OCI-LY3 (cell line): ENCODE measurements at regions not wholly inside any gene's neighbourhood (a gene's known extent, or its start where the extent isn't known, plus 50 kb on each side); places are given as distances from the start of the nearest gene placed in this dataset.
A peak's percentile ranks its signal among the peaks of the same experiment; 100 is the strongest.
"Not testable (repeated sequence)": the region's sequence is repeated elsewhere in the genome, so short reads cannot be mapped to it uniquely, and the experiment has no call there.

ENCODE experiments used
- H2AFZ ChIP-seq: fragments of 200-600, 300-600 bp; shearing (Covaris generic); 2 replicates; pipeline ENCODE4 v1.6.0; 2014; ENCODE audit warnings: antibody characterized with exemption, low read depth, low read length
- H3K27ac ChIP-seq: fragments of 200-600, 300-600 bp; sonication (generic); 2 replicates; pipeline ENCODE4 v1.5.1; 2014; ENCODE audit warnings: mild to moderate bottlenecking, low read length, moderate library complexity, mixed read lengths
- H3K27me3 ChIP-seq: fragments of 200-600, 300-600 bp; sonication (generic); 2 replicates; pipeline ENCODE4 v1.6.1; 2014; ENCODE audit warnings: low read depth, low read length, mixed read lengths
- H3K36me3 ChIP-seq: fragments of 200-600, 300-600 bp; sonication (generic); replicated peaks from 2 replicates; pipeline ENCODE3; 2014; ENCODE audit warnings: low read depth, low read length, mixed read lengths
- H3K4me1 ChIP-seq: fragments of 300-600, 200-600 bp; sonication (generic); 2 replicates; pipeline ENCODE4 v1.6.1; 2014; ENCODE audit warnings: low read length, mixed read lengths
- H3K4me2 ChIP-seq: fragments of 200-600, 300-600 bp; sonication (generic); 2 replicates; pipeline ENCODE4 v1.6.1; 2014; ENCODE audit warnings: low read length, mixed read lengths
- H3K4me3 ChIP-seq: fragments of 300-600, 200-600 bp; sonication (generic); 2 replicates; pipeline ENCODE4 v1.5.1; 2014; ENCODE audit warnings: antibody characterized with exemption, mild to moderate bottlenecking, low read length, moderate library complexity
- H3K79me2 ChIP-seq: fragments of 300-600, 200-600 bp; shearing (Covaris generic); 2 replicates; pipeline ENCODE4 v1.6.1; 2014; ENCODE audit warnings: mild to moderate bottlenecking, low read length, mixed read lengths
- H3K9ac ChIP-seq: fragments of 300-600, 200-600 bp; shearing (Covaris generic); 2 replicates; pipeline ENCODE4 v1.6.0; 2014; ENCODE audit warnings: mild to moderate bottlenecking, low read length, moderate library complexity
- H3K9me3 ChIP-seq: fragments of 200-600, 300-600 bp; shearing (Covaris generic); 2 replicates; pipeline ENCODE4 v1.6.1; 2014; ENCODE audit warnings: low read length, mixed read lengths; ENCODE audit not compliant: insufficient read depth
- H4K20me1 ChIP-seq: fragments of 200-600, 300-600 bp; sonication (generic); 2 replicates; pipeline ENCODE4 v1.6.1; 2016; ENCODE audit warnings: low read length, mixed read lengths; ENCODE audit not compliant: insufficient read depth
- EZH2phosphoT487 ChIP-seq: fragments of 200-600 bp; shearing (Covaris generic); IDR thresholded peaks from 2 replicates; pipeline ENCODE4 v1.6.1; 2018; ENCODE audit warnings: antibody characterized with exemption, mixed run types, low read depth
- TF ChIP-seq, protein P1 (sequence below): fragments of 200-600, 300-600 bp; sonication (generic); IDR thresholded peaks from 2 replicates; pipeline ENCODE4 v1.5.1; 2014; ENCODE audit warnings: antibody characterized with exemption, low read length, low read depth

DNA sequence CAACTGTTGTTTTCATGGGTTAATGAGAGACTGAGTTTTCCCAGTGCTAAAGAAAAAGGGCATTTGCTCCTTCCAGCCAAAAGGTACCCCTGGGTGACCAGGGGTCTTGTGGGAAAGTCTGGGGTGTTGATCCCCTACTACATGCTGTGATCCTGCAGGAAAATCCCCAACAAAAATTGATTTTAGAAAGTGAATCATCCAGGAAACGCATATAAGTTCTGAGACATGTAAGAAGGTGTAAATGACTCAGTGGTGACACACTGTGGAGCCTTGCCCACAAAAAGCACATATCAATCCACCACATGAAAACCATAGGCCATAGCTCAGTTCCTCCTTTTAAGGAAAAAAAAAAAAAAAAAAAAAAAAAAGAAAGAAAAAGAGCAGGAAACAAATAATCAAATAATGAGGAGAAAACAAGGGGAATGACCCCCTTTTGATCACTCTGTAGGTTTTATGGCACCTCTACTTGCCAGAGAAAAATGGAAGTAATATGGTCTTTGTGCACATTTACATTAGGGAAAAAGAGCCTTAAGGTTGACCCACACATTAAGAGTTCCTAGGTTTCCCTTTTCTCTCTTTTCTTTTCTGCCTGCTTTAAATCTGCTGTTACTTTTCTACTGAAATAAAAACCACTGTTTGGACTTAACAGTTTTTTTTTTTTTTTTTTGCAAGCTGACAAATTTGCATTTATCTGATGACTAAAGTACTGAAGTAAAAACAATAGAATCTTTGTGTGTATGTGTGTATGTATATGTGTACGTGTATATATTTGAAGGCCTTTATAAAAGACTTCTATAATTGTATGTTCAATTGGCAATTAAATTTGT is 386.0 kb downstream of the KIF20B start:
- H3K27me3 ChIP-seq, result no peaks in the 10 kb centered on the region
- H3K9ac ChIP-seq, result peak overlapping the region; percentile 19; the same call in 1 of the 2 replicates
- peak overlapping the region; percentile 11; the same call in 1 of the 2 replicates for H2AFZ ChIP-seq
- TF ChIP-seq, protein P1, sequence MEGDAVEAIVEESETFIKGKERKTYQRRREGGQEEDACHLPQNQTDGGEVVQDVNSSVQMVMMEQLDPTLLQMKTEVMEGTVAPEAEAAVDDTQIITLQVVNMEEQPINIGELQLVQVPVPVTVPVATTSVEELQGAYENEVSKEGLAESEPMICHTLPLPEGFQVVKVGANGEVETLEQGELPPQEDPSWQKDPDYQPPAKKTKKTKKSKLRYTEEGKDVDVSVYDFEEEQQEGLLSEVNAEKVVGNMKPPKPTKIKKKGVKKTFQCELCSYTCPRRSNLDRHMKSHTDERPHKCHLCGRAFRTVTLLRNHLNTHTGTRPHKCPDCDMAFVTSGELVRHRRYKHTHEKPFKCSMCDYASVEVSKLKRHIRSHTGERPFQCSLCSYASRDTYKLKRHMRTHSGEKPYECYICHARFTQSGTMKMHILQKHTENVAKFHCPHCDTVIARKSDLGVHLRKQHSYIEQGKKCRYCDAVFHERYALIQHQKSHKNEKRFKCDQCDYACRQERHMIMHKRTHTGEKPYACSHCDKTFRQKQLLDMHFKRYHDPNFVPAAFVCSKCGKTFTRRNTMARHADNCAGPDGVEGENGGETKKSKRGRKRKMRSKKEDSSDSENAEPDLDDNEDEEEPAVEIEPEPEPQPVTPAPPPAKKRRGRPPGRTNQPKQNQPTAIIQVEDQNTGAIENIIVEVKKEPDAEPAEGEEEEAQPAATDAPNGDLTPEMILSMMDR, result peak; percentile 15; the same call in 1 of the 2 replicates
- no peak for TF ChIP-seq EZH2phosphoT487
- H3K4me3 ChIP-seq, result no peak overlapping the region
- H4K20me1 ChIP-seq, result no peaks in the 10 kb centered on the region
- no peaks in the 10 kb centered on the region for H3K9me3 ChIP-seq
- H3K4me2 ChIP-seq, result peak overlapping the region; percentile 16; the same call in 1 of the 2 replicates
- no peaks in the 10 kb centered on the region for H3K36me3 ChIP-seq
- peak overlapping the region; percentile 50 for H3K27ac ChIP-seq
- no peaks in the 10 kb centered on the region for H3K79me2 ChIP-seq
- H3K4me1 ChIP-seq, result peaks cover 13% of the 10 kb centered on the region

GRCh38 chr10:90088024-90088317 is 386.6 kb downstream of the KIF20B start:
- no peaks in the 10 kb centered on the region for H4K20me1 ChIP-seq
- no peaks in the 10 kb centered on the region for H3K79me2 ChIP-seq
- no peak for TF ChIP-seq EZH2phosphoT487
- TF ChIP-seq, protein P1, result no peak
- H2AFZ ChIP-seq, result no peak overlapping the region
- no peak overlapping the region for H3K4me3 ChIP-seq
- H3K4me1 ChIP-seq, result peaks cover 13% of the 10 kb centered on the region
- no peaks in the 10 kb centered on the region for H3K9me3 ChIP-seq
- no peak overlapping the region for H3K4me2 ChIP-seq
- no peaks in the 10 kb centered on the region for H3K27me3 ChIP-seq
- no peaks in the 10 kb centered on the region for H3K36me3 ChIP-seq
- no peak overlapping the region for H3K9ac ChIP-seq
- no peak overlapping the region for H3K27ac ChIP-seq

GRCh38 chr10:90089719-90090118 is 388.3 kb downstream of the KIF20B start:
- TF ChIP-seq EZH2phosphoT487, result no peak
- TF ChIP-seq, protein P1, result no peak
- no peak overlapping the region for H3K27ac ChIP-seq
- H3K9me3 ChIP-seq, result no peaks in the 10 kb centered on the region
- no peak overlapping the region for H3K9ac ChIP-seq
- H3K36me3 ChIP-seq, result no peaks in the 10 kb centered on the region
- H3K4me1 ChIP-seq, result peaks cover 13% of the 10 kb centered on the region
- H4K20me1 ChIP-seq, result no peaks in the 10 kb centered on the region
- no peaks in the 10 kb centered on the region for H3K79me2 ChIP-seq
- H3K27me3 ChIP-seq, result no peaks in the 10 kb centered on the region
- no peak overlapping the region for H3K4me3 ChIP-seq
- H2AFZ ChIP-seq, result no peak overlapping the region
- no peak overlapping the region for H3K4me2 ChIP-seq

GRCh38 chr10:90096196-90096595 is 394.8 kb downstream of the KIF20B start:
- Histone ChIP-seq H2AFZ (no peak overlapping the region), H4K20me1 (no peaks in the 10 kb centered on the region), H3K9me3 (no peaks in the 10 kb centered on the region), H3K27ac (no peak overlapping the region), H3K36me3 (no peaks in the 10 kb centered on the region), H3K4me2 (no peak overlapping the region), H3K9ac (no peak overlapping the region), H3K27me3 (no peaks in the 10 kb centered on the region), H3K79me2 (no peaks in the 10 kb centered on the region), H3K4me3 (no peak overlapping the region), H3K4me1 (no peaks in the 10 kb centered on the region)
- TF ChIP-seq, protein P1, result no peak
- TF ChIP-seq EZH2phosphoT487, result no peak

- not testable (repeated sequence) for H4K20me1 ChIP-seq, H3K4me2 ChIP-seq, H3K79me2 ChIP-seq, H3K4me3 ChIP-seq, H3K27ac ChIP-seq, H3K27me3 ChIP-seq, H3K36me3 ChIP-seq, H3K9ac ChIP-seq, H3K4me1 ChIP-seq, H3K9me3 ChIP-seq, H2AFZ ChIP-seq
These were observed 406.2 kb downstream of the KIF20B start for GRCh38 chr10:90107581-90107980.
